NCI-H128 (cell line): ENCODE measurements at regions not wholly inside any gene's neighbourhood (a gene's known extent, or its start where the extent isn't known, plus 50 kb on each side); places are given as distances from the start of the nearest gene placed in this dataset.

Experiments used
- DNase-seq: peaks from one replicate; lab custom pipeline; 2025; ENCODE audit not compliant: unreplicated experiment; lab: John Stamatoyannopoulos, UW

GRCh38 chr3:8189051-8189450 is 312.6 kb upstream of the LMCD1 start:
- no peak for DNase-seq

- DNase-seq, result no peak
Observed at GRCh38 chr3:8191406-8191805, 310.2 kb upstream of the LMCD1 start.

- no peak for DNase-seq
Observed at GRCh38 chr3:8197384-8197783, 304.2 kb upstream of the LMCD1 start.

GRCh38 chr3:8198605-8199004 is 303.0 kb upstream of the LMCD1 start:
- DNase-seq, result no peak

- no peak for DNase-seq
Observed at GRCh38 chr3:8200996-8201395, 300.6 kb upstream of the LMCD1 start.

GRCh38 chr3:8201886-8202285 is 299.7 kb upstream of the LMCD1 start:
- DNase-seq, result no peak

- no peak for DNase-seq
Observed at GRCh38 chr3:8204331-8204730, 297.3 kb upstream of the LMCD1 start.

GRCh38 chr3:8204853-8205650 is 296.6 kb upstream of the LMCD1 start:
- no peak for DNase-seq

GRCh38 chr3:8205881-8206280 is 295.7 kb upstream of the LMCD1 start:
- no peak for DNase-seq

GRCh38 chr3:8206971-8207617 is 294.5 kb upstream of the LMCD1 start:
- DNase-seq, result no peak

GRCh38 chr3:8210882-8211341 is 290.7 kb upstream of the LMCD1 start:
- DNase-seq, result no peak

- no peak for DNase-seq
Observed at GRCh38 chr3:8212794-8213193, 288.8 kb upstream of the LMCD1 start.

- no peak for DNase-seq
Observed at GRCh38 chr3:8213286-8213685, 288.3 kb upstream of the LMCD1 start.

- no peak for DNase-seq
Observed at GRCh38 chr3:8215821-8216220, 285.8 kb upstream of the LMCD1 start.

GRCh38 chr3:8218353-8218940 is 283.2 kb upstream of the LMCD1 start:
- DNase-seq, result no peak

- no peak for DNase-seq
Observed at GRCh38 chr3:8220291-8220690, 281.3 kb upstream of the LMCD1 start.

GRCh38 chr3:8223766-8224165 is 277.9 kb upstream of the LMCD1 start:
- no peak for DNase-seq

GRCh38 chr3:8224941-8225340 is 276.7 kb upstream of the LMCD1 start:
- no peak for DNase-seq

- DNase-seq, result no peak
Observed at GRCh38 chr3:8233938-8234337, 267.7 kb upstream of the LMCD1 start.

- no peak for DNase-seq
Observed at GRCh38 chr3:8236264-8236663, 265.4 kb upstream of the LMCD1 start.

- no peak for DNase-seq
Observed at GRCh38 chr3:8237893-8238292, 263.7 kb upstream of the LMCD1 start.

GRCh38 chr3:8238432-8238831 is 263.2 kb upstream of the LMCD1 start:
- DNase-seq, result no peak
